Liver (tissue), 8 donors: ENCODE measurements at regions not wholly inside any gene's neighbourhood (a gene's known extent, or its start where the extent isn't known, plus 50 kb on each side); places are given as distances from the start of the nearest gene placed in this dataset.

Experiments
- DNase-seq: peaks from one replicate; pipeline ENCODE4 v3.0.0-alpha.2; 2017; ENCODE audit warnings: low spot score
- H3K27ac ChIP-seq, 2 donors: one replicate each; pipeline ENCODE4 v1.7.0; 2013; ENCODE audit warnings: inconsistent platforms in 2 of 2, low read length in 2 of 2, control low read depth in 1 of 2, low read depth in 1 of 2, mild to moderate bottlenecking in 1 of 2
- H3K27me3 ChIP-seq, 4 donors: one replicate each; pipeline versions ENCODE4 v1.6.1 to v1.7.0; 2013; ENCODE audit warnings: low read length in 3 of 4, inconsistent platforms in 1 of 4, mild to moderate bottlenecking in 1 of 4, moderate library complexity in 1 of 4; ENCODE audit not compliant: control insufficient read depth in 4 of 4, insufficient read depth in 4 of 4
- H3K36me3 ChIP-seq, 4 donors: one replicate each; pipeline versions ENCODE4 v1.6.1 to v1.7.0; 2013; ENCODE audit warnings: low read length in 3 of 4, mild to moderate bottlenecking in 3 of 4, low read depth in 1 of 4, moderate library complexity in 1 of 4; ENCODE audit not compliant: control insufficient read depth in 4 of 4, insufficient read depth in 3 of 4
- H3K4me1 ChIP-seq, 4 donors: one replicate each; pipeline versions ENCODE4 v1.6.1 to v1.7.0; 2013; ENCODE audit warnings: low read length in 3 of 4, mild to moderate bottlenecking in 3 of 4, moderate library complexity in 1 of 4; ENCODE audit not compliant: control insufficient read depth in 4 of 4, insufficient read depth in 4 of 4
- H3K4me3 ChIP-seq, 3 donors: one replicate each; pipeline versions ENCODE4 v1.6.1 to v1.7.0; 2013; ENCODE audit warnings: low read length in 3 of 3, control low read depth in 1 of 3, low read depth in 1 of 3, mild to moderate bottlenecking in 1 of 3
- H3K9ac ChIP-seq, 2 donors: one replicate each; pipeline ENCODE4 v1.7.0; 2013; ENCODE audit warnings: low read length in 2 of 2, mild to moderate bottlenecking in 2 of 2, moderate library complexity in 2 of 2, control low read depth in 1 of 2, low read depth in 1 of 2
- H3K9me3 ChIP-seq, 4 donors: one replicate each; pipeline versions ENCODE4 v1.6.1 to v1.7.0; 2013; ENCODE audit warnings: low read length in 3 of 4; ENCODE audit not compliant: control insufficient read depth in 4 of 4
- EGR1 ChIP-seq, 2 donors: IDR thresholded peaks; 2 replicates each; pipeline ENCODE4 v1.6.1; 2016 to 2018; ENCODE audit warnings: antibody characterized with exemption in 2 of 2, low read depth in 2 of 2
- FOXA1 ChIP-seq: IDR thresholded peaks from 2 replicates; pipeline ENCODE4 v1.6.1; 2016; ENCODE audit warnings: antibody characterized with exemption
- FOXA2 ChIP-seq: IDR thresholded peaks from 2 replicates; pipeline ENCODE4 v1.6.1; 2016; ENCODE audit warnings: antibody characterized with exemption
- GABPA ChIP-seq, 2 donors: IDR thresholded peaks in 1 of 2; conservative IDR thresholded peaks in 1 of 2; 2 replicates each; pipeline ENCODE4 v1.6.1; 2016; ENCODE audit warnings: antibody characterized with exemption in 2 of 2, mild to moderate bottlenecking in 1 of 2, moderate library complexity in 1 of 2
- HNF4A ChIP-seq, 2 donors: conservative IDR thresholded peaks; 2 replicates each; pipeline ENCODE4 v1.6.1; 2016; ENCODE audit warnings: antibody characterized with exemption in 2 of 2, mild to moderate bottlenecking in 2 of 2
- HNF4G ChIP-seq: IDR thresholded peaks from 2 replicates; pipeline ENCODE4 v1.6.1; 2016; ENCODE audit warnings: antibody characterized with exemption
- JUND ChIP-seq, 2 donors: IDR thresholded peaks; 2 replicates each; pipeline ENCODE4 v1.6.1; 2016; ENCODE audit warnings: antibody characterized with exemption in 2 of 2
- NR2F2 ChIP-seq: IDR thresholded peaks from 2 replicates; pipeline ENCODE4 v1.6.1; 2016; ENCODE audit warnings: antibody characterized with exemption
- RAD21 ChIP-seq, 2 donors: IDR thresholded peaks; 2 replicates each; pipeline ENCODE4 v1.6.1; 2016; ENCODE audit warnings: antibody characterized with exemption in 2 of 2, mild to moderate bottlenecking in 2 of 2
- RXRA ChIP-seq, 2 donors: IDR thresholded peaks; 2 replicates each; pipeline ENCODE4 v1.6.1; 2017 to 2018; ENCODE audit warnings: antibody characterized with exemption in 2 of 2, mild to moderate bottlenecking in 1 of 2
- SP1 ChIP-seq: IDR thresholded peaks from 2 replicates; pipeline ENCODE4 v1.6.1; 2018; ENCODE audit warnings: antibody characterized with exemption, mild to moderate bottlenecking
- TAF1 ChIP-seq: conservative IDR thresholded peaks from 2 replicates; pipeline ENCODE4 v1.6.1; 2016; ENCODE audit warnings: antibody characterized with exemption, mild to moderate bottlenecking
- YY1 ChIP-seq: IDR thresholded peaks from 2 replicates; pipeline ENCODE4 v1.6.1; 2016; ENCODE audit warnings: antibody characterized with exemption, mild to moderate bottlenecking
- WGBS: extraction: QIAGEN DNeasy Blood & Tissue Kit; methylation state at CpG from one replicate; pipeline ENCODE4 v1.1.7; 2013; 5-methylcytosine and 5-hydroxymethylcytosine counted together
- TF ChIP-seq, protein P1 (sequence below): IDR thresholded peaks from 2 replicates; pipeline ENCODE4 v1.6.1; 2016; ENCODE audit warnings: antibody characterized with exemption, mild to moderate bottlenecking
- TF ChIP-seq, protein P2 (sequence below): fragments of 150-350 bp; IDR thresholded peaks from 2 replicates; pipeline ENCODE4 v1.5.1; 2017; ENCODE audit warnings: improper control_type of control experiment, low read depth, low read length; ENCODE audit not compliant: missing input control
- TF ChIP-seq, protein P3 (sequence below): IDR thresholded peaks from 2 replicates; pipeline ENCODE4 v1.6.1; 2016; ENCODE audit warnings: antibody characterized with exemption
- TF ChIP-seq, protein P4 (sequence below): IDR thresholded peaks from 2 replicates; pipeline ENCODE4 v1.6.1; 2016; ENCODE audit warnings: antibody characterized with exemption
- donor health status: healthy.
- donor health status: healthy.
- donor health status: healthy.
- donor health status: healthy.
- donor health status: healthy.

DNA sequence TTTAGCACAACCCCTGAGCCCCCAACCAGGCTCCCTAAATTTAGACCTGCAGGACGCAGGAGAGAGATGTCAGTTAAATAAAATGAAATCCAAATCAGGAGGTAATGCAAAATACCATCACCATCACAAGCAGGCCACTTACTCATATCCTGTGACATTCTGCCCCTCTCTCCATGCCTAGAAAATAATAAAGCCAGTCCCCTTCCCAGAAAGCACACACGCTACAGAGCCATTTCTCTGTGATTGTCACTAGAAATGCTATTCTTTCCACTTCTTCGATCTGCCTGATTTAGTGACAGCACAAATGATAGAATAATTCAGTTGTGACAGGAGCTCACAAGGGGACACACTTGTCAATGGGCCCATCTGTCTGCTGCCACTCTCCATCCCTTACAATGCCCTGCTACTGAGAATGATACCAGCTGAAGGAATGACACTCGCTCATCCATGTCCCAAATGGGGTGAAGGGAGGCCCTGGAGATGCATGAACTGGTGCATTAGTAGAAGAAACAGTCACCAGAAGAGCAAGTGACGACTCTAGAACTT lies 272.1 kb downstream of the SP3 start:
- WGBS: 91% methylated on average over 5 of the region's 5 CpGs
- Histone ChIP-seq H3K9ac (no peak overlapping the region), H3K9me3 (peaks cover 0 to 5% (median 3%) of the 10 kb centered on the region in 4 donors), H3K27ac (no peak overlapping the region), H3K27me3 (no peaks in the 10 kb centered on the region), H3K36me3 (no peaks in the 10 kb centered on the region), H3K4me1 (no peaks in the 10 kb centered on the region), H3K4me3 (no peak overlapping the region)
- DNase-seq: no peak
- TF ChIP-seq, protein P1, sequence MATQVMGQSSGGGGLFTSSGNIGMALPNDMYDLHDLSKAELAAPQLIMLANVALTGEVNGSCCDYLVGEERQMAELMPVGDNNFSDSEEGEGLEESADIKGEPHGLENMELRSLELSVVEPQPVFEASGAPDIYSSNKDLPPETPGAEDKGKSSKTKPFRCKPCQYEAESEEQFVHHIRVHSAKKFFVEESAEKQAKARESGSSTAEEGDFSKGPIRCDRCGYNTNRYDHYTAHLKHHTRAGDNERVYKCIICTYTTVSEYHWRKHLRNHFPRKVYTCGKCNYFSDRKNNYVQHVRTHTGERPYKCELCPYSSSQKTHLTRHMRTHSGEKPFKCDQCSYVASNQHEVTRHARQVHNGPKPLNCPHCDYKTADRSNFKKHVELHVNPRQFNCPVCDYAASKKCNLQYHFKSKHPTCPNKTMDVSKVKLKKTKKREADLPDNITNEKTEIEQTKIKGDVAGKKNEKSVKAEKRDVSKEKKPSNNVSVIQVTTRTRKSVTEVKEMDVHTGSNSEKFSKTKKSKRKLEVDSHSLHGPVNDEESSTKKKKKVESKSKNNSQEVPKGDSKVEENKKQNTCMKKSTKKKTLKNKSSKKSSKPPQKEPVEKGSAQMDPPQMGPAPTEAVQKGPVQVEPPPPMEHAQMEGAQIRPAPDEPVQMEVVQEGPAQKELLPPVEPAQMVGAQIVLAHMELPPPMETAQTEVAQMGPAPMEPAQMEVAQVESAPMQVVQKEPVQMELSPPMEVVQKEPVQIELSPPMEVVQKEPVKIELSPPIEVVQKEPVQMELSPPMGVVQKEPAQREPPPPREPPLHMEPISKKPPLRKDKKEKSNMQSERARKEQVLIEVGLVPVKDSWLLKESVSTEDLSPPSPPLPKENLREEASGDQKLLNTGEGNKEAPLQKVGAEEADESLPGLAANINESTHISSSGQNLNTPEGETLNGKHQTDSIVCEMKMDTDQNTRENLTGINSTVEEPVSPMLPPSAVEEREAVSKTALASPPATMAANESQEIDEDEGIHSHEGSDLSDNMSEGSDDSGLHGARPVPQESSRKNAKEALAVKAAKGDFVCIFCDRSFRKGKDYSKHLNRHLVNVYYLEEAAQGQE: no peak
- TF ChIP-seq JUND (IDR thresholded peaks at IDR 0.05) (no peak), EGR1 (IDR thresholded peaks at IDR 0.05; ENCODE audit: low read depth in 2 of 2) (no peak), HNF4G (no peak), RXRA (IDR thresholded peaks at IDR 0.05) (no peak), YY1 (no peak), NR2F2 (no peak)
- TF ChIP-seq, protein P2, sequence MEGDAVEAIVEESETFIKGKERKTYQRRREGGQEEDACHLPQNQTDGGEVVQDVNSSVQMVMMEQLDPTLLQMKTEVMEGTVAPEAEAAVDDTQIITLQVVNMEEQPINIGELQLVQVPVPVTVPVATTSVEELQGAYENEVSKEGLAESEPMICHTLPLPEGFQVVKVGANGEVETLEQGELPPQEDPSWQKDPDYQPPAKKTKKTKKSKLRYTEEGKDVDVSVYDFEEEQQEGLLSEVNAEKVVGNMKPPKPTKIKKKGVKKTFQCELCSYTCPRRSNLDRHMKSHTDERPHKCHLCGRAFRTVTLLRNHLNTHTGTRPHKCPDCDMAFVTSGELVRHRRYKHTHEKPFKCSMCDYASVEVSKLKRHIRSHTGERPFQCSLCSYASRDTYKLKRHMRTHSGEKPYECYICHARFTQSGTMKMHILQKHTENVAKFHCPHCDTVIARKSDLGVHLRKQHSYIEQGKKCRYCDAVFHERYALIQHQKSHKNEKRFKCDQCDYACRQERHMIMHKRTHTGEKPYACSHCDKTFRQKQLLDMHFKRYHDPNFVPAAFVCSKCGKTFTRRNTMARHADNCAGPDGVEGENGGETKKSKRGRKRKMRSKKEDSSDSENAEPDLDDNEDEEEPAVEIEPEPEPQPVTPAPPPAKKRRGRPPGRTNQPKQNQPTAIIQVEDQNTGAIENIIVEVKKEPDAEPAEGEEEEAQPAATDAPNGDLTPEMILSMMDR: no peak
- TF ChIP-seq, protein P3, sequence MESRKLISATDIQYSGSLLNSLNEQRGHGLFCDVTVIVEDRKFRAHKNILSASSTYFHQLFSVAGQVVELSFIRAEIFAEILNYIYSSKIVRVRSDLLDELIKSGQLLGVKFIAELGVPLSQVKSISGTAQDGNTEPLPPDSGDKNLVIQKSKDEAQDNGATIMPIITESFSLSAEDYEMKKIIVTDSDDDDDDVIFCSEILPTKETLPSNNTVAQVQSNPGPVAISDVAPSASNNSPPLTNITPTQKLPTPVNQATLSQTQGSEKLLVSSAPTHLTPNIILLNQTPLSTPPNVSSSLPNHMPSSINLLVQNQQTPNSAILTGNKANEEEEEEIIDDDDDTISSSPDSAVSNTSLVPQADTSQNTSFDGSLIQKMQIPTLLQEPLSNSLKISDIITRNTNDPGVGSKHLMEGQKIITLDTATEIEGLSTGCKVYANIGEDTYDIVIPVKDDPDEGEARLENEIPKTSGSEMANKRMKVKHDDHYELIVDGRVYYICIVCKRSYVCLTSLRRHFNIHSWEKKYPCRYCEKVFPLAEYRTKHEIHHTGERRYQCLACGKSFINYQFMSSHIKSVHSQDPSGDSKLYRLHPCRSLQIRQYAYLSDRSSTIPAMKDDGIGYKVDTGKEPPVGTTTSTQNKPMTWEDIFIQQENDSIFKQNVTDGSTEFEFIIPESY: no peak

DNA sequence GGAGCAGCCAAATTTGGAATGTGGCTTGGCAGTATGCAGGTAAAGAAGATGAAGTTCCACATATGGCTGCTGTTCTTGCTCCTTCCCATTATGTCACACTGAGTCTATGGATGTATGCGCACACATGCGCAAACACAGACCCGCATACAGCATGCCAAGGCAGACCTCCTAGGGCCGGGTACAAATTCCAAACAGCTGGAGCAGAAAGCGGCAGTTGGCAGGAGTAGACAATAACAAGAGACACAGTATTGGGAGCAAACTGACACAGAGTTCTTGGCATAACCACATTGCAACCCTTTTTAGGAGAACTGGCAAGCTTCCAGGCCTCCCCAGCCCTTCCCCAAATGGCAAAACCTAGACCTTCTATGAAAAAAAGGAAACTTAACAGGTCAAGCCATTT lies 268.9 kb downstream of the SP3 start:
- TF ChIP-seq FOXA1 (no peak), GABPA (IDR thresholded peaks at IDR 0.05 in 1 of 2, conservative IDR thresholded peaks at IDR 0.05 in 1 of 2) (no peak), FOXA2 (no peak), RXRA (IDR thresholded peaks at IDR 0.05) (no peak), TAF1 (no peak), SP1 (no peak), RAD21 (IDR thresholded peaks at IDR 0.05) (no peak), EGR1 (IDR thresholded peaks at IDR 0.05; ENCODE audit: low read depth in 2 of 2) (no peak), YY1 (no peak), HNF4A (conservative IDR thresholded peaks at IDR 0.05) (no peak), NR2F2 (no peak), JUND (IDR thresholded peaks at IDR 0.05) (no peak), HNF4G (no peak)
- TF ChIP-seq, protein P3: no peak
- TF ChIP-seq, protein P4, sequence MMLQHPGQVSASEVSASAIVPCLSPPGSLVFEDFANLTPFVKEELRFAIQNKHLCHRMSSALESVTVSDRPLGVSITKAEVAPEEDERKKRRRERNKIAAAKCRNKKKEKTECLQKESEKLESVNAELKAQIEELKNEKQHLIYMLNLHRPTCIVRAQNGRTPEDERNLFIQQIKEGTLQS: no peak
- TF ChIP-seq, protein P2: no peak
- Histone ChIP-seq H3K9me3 (peaks cover 0 to 5% (median 3%) of the 10 kb centered on the region in 4 donors), H3K36me3 (no peaks in the 10 kb centered on the region), H3K4me3 (no peak overlapping the region), H3K27me3 (no peaks in the 10 kb centered on the region), H3K9ac (no peak overlapping the region), H3K4me1 (no peaks in the 10 kb centered on the region), H3K27ac (no peak overlapping the region)
- WGBS: 85% methylated on average over 5 of the region's 5 CpGs
- no peak for DNase-seq
